ENCODE measurements at regions not wholly inside any gene's neighbourhood (a gene's known extent, or its start where the extent isn't known, plus 50 kb on each side); places are given as distances from the start of the nearest gene placed in this dataset.
A peak's percentile ranks its signal among the peaks of the same experiment; 100 is the strongest.

- TF ChIP-seq, protein P1, sequence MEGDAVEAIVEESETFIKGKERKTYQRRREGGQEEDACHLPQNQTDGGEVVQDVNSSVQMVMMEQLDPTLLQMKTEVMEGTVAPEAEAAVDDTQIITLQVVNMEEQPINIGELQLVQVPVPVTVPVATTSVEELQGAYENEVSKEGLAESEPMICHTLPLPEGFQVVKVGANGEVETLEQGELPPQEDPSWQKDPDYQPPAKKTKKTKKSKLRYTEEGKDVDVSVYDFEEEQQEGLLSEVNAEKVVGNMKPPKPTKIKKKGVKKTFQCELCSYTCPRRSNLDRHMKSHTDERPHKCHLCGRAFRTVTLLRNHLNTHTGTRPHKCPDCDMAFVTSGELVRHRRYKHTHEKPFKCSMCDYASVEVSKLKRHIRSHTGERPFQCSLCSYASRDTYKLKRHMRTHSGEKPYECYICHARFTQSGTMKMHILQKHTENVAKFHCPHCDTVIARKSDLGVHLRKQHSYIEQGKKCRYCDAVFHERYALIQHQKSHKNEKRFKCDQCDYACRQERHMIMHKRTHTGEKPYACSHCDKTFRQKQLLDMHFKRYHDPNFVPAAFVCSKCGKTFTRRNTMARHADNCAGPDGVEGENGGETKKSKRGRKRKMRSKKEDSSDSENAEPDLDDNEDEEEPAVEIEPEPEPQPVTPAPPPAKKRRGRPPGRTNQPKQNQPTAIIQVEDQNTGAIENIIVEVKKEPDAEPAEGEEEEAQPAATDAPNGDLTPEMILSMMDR (conservative IDR thresholded peaks at IDR 0.05 in 1 of 2, IDR thresholded peaks at IDR 0.05 in 1 of 2; ENCODE audit: low read depth in 1 of 2, low read length in 2 of 2), result no peak
- peak; percentile 90 for TF ChIP-seq EZH2 (IDR thresholded peaks at IDR 0.05; ENCODE audit: low read length, missing control alignments)
These were observed 58.1 kb upstream of the PRR23E start for GRCh38 chr3:127134887-127135240.

All from fibroblast of lung (primary cell).